Dermis microvascular lymphatic vessel endothelial cell (primary cell): ENCODE measurements at regions not wholly inside any gene's neighbourhood (a gene's known extent, or its start where the extent isn't known, plus 50 kb on each side); places are given as distances from the start of the nearest gene placed in this dataset.
"Not testable (repeated sequence)": the region's sequence is repeated elsewhere in the genome, so short reads cannot be mapped to it uniquely, and the experiment has no call there.

Experiments
- DNase-seq, 2 donors: peaks; one replicate each; pipeline versions ENCODE4 v3.0.0 to v3.0.0-alpha.2; 2010; ENCODE audit warnings: low read depth in 2 of 2

DNA sequence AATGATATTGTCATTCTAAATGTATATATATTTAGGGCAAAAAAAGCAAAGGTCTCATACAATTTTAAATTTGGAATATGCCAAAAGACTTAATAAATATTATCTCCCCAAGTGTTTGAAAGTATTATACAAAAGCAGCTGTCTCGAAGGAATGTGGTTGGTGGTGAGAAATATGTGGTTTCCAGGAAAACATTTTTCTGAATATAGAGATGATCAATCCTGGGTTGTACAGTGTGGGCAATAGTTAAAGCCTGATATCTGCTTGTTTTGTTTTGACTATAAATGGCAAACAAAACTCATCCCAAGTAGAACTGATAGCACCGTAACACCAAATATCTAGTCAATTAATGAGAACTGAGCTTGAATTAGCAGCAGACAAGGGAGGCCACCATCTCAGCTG, 391.8 kb upstream of the CD180 start:
- no peak for DNase-seq

DNA sequence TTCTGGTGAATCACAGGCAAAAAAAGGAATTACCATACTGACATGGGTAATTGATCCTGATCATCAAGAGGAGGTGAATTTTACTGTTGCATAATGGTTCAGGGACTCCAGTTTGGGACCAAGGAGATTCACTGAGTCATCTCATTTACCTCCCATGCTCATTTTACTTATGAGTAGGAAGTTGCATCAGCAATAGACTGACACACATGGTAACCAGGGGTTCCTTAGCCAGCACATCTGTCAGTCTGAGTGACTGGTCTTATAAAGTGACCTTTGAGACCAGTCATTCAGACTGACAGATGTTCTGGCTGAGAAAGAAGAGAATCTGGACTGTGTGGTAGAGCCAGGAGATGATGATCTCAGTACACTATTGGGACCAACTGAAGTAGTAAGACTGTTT, 384.6 kb upstream of the CD180 start:
- DNase-seq = no peak

DNA sequence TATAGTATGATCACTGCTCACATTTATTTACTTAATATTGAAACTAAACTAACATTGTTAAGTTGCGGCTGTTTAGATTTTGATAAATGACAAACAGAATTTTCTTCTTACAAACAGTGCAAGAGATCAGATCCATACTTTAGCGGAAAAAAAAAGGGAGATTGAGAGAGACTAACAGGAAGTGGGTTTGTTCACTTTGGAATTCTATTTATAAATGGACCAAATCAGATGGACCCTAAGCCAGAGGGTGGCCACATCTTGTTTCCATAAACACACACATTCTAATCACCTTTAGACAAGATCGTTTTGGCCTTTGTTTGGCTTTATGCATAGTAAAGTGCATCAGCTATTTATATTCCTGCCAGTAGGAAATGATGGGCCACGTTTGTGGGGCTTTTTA, 381.4 kb upstream of the CD180 start:
- no peak for DNase-seq

DNA sequence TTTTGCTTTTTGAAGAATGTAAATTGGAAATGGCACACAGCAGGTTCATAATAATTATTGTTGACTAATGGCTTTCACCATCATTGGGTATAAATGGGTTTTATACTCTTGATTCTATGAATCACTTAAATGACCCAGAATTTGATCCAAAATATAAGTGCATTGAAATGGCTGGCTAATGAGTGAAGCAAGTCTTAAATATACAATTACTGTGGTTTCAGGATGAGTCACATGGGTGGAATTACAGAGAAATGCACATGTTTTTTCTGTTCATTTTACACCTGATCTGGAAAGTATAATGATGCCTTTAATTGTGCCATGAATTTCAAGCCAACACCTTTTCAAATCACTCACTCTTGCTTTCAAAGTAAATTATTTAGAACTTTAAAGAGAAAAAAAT, 380.8 kb upstream of the CD180 start:
- no peak for DNase-seq

DNA sequence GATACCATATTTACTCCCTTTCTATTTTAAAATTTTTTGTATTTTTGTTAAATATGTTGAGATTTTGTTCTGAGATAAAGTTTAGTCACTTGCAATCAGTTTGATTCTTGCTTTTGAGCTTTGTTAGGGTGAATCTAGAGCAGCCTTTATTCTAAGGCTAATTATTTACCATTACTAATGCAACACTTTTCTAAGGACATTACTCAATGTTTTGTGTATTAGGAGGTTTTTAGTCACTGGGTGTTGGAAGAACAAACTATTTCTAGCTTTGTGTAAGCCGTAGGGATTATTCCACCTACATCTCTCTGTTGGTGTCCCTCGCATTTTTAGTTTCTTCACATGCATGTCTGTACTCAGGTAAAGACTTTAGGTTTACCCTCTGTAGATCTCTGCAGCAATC, 379.5 kb upstream of the CD180 start:
- no peak for DNase-seq

DNA sequence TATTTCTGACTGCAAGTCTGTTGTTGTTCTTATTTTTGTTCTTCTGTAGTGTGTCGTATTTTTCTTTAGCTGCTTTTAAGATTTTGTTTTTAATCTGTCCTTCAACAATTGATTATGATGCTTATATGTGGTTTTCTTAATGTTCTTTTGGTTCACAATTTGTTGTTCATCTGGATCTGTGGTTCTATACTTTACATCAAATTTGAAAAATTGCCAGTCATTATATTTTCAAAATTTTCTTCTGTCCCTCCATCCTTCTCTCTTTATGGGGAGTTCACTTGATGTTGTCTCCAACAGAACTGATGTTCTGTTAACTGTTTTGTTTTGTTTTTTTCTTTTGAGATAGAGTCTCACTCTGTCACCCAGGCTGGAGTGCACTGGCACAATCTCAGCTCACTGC, 378.5 kb upstream of the CD180 start:
- no peak for DNase-seq

DNA sequence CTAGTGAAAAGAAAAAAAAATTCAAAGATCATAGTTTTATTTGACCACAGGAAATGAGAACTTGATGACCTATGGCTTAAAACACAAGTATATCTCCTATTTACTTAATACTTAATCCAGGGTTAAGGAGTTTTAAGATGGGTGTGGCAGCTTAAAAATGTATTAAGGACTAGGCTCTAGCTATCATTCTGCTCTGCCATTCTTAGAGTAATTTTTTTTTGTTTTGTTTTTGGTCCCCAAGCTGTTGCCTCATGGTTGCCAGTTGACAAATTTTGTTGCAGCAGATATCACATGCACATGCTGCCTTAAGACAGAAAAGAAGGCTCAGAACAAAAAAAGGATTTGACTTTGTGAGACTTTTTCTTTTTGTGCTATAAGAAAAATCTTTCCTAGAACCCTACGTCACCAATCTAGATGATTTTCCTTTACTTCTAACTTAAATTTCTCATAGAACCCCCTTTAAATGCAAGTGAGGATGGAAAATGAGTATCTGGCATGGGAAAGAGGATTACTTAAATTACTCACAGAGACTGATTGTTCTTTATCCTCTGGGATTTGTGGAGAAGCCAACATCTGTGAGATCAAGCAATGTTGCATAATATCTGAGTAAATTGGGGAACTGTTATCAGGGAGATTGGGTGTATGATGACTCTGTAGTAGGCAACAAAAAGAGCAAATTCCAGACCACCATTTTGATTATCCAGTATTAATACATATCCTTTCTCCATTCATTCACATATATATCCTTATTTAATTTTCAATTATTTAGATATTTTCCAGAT, 364.7 kb upstream of the CD180 start:
- no peak for DNase-seq

DNA sequence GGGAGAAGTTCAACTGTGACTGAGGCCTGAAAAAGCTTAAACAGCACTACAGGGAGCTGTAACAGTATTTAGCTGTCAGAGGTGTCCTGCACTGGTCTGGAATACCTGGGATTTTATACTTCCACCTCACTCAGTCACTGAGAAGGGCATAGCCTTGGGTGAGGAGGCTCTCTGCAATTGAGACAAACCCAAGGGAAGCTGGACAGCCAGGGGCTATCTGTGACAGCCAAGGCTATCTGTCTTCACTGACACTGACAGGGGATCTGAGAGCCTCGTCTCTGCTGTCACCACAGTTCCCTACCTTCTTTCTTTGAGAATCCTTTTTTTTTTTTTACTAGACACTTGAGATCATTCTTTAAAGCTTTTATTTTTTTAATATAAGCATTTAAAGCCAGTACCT, 356.2 kb upstream of the CD180 start:
- DNase-seq = no peak

DNA sequence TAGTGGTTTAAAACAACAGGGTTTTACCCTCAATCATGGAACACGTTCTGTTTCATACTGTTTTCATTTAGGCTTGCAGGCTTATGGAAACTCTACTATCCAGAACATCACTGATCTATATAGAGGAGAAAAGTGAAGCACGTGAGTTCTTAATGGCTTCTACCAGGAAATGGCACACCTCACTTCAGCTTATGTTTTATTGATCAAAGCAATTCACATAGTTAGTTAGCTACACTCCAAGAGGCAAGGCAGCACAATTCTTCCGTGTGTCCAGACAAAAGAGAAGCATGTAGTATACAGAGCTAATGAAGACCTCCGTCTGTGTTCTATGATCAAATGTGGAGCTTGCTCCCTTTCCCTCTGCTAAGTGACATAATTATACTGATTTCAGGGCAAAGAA, 353.3 kb upstream of the CD180 start:
- no peak for DNase-seq

DNA sequence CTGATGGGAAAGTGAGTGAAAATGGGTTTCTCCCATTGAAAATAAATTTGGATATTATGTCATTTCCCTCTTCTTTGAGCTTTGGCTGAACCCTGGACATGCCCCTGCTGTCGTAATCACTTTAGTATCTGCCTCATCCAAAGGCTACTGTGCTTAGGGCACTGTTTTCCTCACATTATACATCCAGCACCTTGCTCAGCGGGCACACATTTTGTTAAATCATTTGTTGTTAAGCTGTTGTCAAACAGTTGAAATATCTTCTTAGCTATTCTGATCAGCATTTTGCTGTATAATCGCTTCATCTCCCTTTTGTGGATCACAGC, 352.7 kb upstream of the CD180 start:
- DNase-seq = peak in 1 of 2 donors; percentile 1

DNA sequence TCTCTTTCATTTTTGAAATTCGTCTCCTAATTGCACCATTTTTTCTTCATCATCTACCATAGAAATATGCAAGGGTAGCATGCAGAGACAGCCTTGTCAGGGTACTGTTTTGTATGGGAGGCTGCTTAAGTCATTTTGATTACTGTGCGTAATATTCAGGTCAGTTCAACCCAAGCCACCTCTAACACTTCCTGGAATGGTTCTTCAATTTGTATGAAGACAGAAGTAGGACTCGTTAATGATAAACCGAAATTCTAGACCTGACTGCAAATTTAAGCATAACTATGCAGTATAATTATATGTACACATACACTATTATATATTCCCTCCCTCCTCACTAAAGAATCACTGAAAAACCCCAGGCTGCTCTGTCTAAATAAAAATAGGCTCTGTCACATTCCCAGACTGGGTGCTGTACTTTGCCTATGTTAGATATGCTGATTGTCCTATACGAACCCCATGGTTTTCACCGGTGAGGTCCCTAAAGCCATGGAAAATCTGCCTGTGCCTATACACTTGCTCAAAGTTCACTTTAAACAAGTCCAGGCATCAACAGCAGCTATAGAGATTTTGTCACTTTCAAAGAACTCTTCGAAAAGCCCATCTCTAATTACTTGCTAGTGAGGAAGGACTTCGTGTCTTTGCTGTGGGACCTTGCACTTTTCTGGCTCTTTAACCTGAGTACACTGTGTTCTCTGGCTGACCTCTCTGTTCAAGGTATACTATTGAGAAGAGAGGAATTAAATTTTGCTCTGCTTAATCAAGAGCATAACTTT, 352.1 kb upstream of the CD180 start:
- DNase-seq = no peak

DNA sequence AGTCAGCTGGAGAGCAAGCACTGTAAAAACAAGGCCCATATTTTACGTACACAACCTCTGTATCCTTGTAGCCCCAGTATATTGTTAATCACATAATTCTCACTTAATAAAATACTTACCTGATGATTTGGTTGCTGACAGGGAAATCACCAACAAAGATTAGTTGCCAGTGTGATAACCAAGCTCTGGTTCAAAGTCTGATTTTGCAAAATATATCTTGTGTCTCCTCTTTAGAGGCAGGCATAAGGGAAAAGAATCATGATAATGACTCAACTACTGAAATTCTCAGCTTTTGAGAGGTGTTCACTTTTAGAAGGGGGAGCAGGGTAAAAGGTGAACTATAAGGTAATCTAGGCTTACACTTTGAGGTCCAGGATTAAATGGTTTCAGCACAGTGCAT, 351.1 kb upstream of the CD180 start:
- DNase-seq = no peak

DNA sequence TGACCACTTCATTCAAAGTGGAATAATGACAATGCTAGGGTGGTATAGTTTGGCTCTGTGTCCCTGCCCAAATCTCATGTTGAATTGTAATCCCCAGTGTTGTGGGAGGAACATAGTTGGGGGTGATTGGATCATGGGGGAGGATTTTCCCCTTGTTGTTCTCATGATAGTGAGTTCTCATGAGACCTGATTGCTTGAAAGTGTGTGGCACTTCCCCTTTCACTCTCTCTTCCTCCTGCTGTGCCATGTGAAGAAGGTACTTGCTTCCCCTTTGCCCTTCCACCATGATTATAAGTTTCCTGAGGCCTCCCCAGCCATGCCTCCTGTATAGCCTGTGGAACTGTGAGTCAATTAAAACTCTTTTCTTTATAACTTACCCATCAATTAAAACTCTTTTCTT, 348.3 kb upstream of the CD180 start:
- DNase-seq = not testable (repeated sequence)

DNA sequence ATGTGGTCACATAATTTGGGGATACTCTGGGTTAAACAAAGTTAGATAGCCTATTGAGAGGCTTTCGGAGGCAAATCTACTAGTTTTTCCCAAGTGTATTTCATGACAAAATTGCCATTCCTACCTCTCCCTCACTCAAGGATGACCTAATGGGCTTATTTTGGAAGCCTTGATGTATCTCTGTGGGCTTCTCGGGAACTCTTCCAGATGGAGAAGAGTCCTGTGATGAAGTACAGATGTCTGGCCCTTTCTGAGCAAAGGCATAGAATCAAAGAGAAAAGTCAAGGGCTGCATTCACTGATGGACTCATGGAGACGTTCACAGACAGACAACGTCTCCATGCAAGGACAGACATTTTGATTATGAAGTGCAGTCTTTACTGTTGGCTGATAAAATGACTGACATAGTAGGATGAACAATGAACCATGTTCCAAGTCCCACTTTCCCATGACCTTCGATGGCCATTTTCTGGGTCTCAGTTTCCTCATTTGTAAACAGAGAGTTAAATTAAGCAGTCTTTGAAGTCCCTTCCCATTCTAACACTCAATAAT, 347.2 kb upstream of the CD180 start:
- DNase-seq = no peak

DNA sequence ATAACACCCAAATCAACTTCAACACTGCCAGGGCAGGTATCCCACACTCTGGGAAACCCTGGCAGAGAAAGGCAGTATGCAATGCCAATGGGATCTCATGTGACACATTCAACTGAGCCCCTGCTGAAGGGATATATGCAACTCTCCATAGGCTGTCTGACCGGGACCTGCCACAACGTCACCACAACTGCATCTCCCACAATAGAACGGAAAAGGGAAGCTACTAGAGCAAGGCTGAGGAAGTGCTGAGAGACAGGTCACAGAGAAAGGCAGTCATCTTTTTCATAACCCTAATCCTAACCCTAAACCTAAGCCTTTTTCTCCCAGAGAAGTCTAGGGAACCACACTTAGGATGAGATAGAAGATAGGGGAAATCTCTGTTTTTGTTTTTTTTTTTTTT, 345.9 kb upstream of the CD180 start:
- DNase-seq = no peak

DNA sequence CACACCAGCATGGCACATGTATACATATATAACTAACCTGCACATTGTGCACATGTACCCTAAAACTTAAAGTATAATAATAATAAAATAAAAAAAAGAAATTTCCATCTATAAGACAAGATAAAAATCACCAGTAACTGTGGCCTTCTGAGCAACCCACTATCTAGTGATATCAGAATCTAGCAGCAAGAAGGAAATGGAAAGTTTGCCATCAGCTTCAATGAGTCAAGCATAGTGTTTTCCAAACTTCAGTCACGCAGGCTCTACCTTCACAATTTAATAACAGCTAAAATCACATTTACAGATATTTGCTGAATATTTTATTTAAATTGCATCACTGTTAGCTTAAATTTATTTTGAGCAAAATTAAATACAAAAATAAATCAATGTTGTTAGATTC, 345.3 kb upstream of the CD180 start:
- DNase-seq = no peak

DNA sequence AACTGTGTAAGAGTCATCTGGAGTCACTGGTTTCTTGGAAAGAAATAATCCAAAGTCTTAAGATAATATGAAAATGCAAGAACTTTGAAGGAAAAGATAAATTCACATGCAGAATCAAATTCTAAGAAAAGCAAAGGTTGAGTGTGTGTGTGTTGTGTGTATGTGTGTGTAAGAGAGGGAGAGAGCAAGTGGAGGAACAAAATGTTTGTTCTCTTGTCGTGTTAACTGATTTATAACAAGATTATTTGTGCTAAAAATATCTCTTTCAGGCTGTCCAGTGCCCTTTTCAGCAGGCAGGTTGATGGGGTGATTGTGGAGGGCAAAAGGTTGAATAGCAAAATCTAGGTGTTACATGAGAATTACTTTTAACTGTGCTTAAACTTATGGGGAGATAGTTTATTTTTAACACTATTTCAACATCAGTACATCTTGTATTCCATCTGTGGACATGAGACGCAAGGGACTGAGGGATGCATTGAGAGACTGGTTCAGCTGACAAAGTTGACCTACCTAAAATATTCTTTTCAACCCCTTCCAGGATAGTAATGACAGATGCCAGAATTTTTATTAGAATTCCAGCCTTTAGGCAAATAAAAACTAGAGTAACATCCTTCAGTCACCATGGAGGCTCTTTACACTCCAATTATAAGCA, 342.4 kb upstream of the CD180 start:
- no peak for DNase-seq

DNA sequence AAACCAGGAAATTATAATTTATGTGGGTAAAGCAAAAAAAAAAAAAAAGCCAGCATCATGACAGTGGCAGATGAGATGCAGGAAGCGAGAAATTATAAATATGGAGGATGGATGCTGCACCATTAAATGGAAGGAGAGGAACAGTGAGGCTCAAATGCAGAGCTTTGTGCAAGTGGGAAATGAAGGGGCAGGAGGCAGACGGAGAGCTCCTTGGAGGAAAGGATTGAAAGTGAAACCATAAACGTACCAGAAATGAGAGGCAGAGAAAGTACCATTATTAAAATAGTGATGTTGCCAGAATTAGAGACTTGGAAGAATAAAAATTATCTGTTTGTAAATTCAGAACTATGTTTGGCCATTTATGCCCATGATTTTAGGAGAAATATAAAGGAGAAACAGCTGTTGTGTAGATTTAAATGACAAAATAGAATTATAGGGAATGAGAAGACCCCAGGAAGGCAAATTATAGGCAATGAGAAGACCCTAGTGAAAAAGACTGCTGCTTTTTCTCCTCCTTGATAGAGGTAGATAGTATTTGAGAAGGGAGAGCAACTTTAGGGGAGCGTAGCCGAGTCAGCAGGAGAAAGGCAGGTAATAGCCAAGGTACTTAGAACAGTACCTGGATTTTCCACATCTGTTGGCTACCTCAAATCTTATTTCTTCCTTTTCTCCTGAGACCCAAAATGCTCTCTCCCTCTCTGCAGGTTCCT, 341.0 kb upstream of the CD180 start:
- DNase-seq = no peak

DNA sequence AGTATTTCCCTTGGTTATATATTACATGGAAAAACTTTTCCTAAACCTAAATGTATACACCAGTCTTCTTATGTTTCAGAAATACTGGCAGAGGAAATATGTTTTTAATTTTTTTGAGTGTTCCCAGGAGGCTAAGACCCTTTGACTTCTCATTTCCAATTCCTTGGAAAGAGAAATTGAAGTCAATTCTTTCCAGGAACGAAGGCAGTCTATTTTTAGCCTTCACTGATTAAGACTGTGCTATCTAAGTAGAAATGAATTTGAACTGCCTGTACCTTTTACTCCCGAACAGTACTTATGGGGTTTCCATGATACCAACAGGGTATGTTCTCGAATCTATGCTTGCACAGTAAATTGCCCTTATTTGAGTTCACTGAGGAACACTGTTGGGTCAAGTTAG, 340.3 kb upstream of the CD180 start:
- no peak for DNase-seq

DNA sequence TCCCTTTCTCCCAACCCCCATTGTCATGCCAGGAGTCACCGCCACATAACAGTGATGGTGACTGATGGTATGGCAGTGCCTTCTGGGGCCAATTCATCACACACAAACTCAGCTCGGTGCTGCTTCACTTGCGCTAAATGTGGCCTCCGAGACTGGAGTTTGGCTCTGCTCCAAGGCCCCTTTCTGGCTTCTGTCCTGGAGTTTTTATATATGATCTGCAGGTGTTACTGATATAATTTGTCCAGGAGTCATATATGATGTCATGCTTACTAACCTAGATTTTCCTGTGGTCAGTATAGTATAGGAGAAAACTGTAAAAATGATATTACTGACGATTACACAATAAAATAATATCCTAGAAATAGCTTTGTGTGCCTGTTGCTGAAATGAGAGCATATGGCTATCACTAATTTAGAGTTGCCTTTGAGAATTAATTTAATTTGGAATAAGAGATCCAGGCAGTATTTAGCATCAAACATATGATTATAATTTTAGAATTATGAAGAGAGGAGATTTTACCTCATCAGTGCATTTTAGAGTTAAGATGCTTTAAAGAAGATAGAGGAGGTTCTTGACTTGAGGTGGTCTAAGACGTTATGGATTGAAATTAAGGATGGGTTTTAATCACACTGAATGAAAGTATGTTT, 334.1 kb upstream of the CD180 start:
- DNase-seq = no peak

DNA sequence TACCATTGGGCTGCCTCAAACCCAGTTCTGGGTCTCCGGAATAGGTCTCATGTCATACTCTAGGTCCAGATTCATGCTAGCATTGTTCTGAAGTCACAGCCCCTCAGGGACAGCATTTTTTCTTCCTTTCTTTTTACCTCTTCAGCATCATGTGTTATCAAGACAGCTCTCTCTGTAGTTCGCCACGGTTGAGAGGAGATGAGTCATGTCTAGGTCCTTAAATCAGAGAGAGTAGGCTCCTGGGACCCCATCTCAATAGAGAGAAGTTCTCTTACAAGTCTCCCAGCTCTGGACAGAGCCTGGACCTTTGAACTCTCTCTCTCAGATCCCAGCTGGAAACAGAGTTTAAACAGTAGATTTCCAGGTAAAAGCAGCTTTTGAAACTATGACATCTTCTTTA, 332.4 kb upstream of the CD180 start:
- no peak for DNase-seq
